ENCODE measurements at regions not wholly inside any gene's neighbourhood (a gene's known extent, or its start where the extent isn't known, plus 50 kb on each side); places are given as distances from the start of the nearest gene placed in this dataset.
"Not testable (repeated sequence)": the region's sequence is repeated elsewhere in the genome, so short reads cannot be mapped to it uniquely, and the experiment has no call there.

GRCh38 chr11:43172477-43172876 is 139.3 kb upstream of the API5 start:
- H3K36me3 Mint-ChIP-seq: no peaks in the 10 kb centered on the region
- DNase-seq (ENCODE audit: extremely low spot score, unreplicated experiment): no peak
- H3K27ac Mint-ChIP-seq: no peak overlapping the region
- H3K4me3 Mint-ChIP-seq: no peak overlapping the region
- TF ChIP-seq CTCF (conservative IDR thresholded peaks at IDR 0.05): no peak
- H3K27me3 Mint-ChIP-seq: no peaks in the 10 kb centered on the region
- H3K9me3 Mint-ChIP-seq: peaks cover 4% of the 10 kb centered on the region
- no peaks in the 10 kb centered on the region for H3K4me1 Mint-ChIP-seq (ENCODE audit: unreplicated experiment)

- H3K36me3 Mint-ChIP-seq: no peaks in the 10 kb centered on the region
- no peaks in the 10 kb centered on the region for H3K27me3 Mint-ChIP-seq
- H3K27ac Mint-ChIP-seq: no peak overlapping the region
- TF ChIP-seq CTCF (conservative IDR thresholded peaks at IDR 0.05): no peak
- no peaks in the 10 kb centered on the region for H3K9me3 Mint-ChIP-seq
- DNase-seq (ENCODE audit: extremely low spot score, unreplicated experiment): no peak
- H3K4me3 Mint-ChIP-seq: no peak overlapping the region
- H3K4me1 Mint-ChIP-seq (ENCODE audit: unreplicated experiment): no peaks in the 10 kb centered on the region
Measured at GRCh38 chr11:43177975-43178374, 133.8 kb upstream of the API5 start.

GRCh38 chr11:43194459-43194858 is 117.3 kb upstream of the API5 start:
- not testable (repeated sequence) for H3K27ac Mint-ChIP-seq; H3K4me3 Mint-ChIP-seq; H3K36me3 Mint-ChIP-seq; H3K27me3 Mint-ChIP-seq; H3K9me3 Mint-ChIP-seq; H3K4me1 Mint-ChIP-seq (ENCODE audit: unreplicated experiment); DNase-seq (ENCODE audit: extremely low spot score, unreplicated experiment)

- Mint-ChIP-seq H3K9me3 (no peaks in the 10 kb centered on the region), H3K4me1 (ENCODE audit: unreplicated experiment) (no peaks in the 10 kb centered on the region), H3K4me3 (no peak overlapping the region), H3K27me3 (no peaks in the 10 kb centered on the region), H3K27ac (no peak overlapping the region), H3K36me3 (no peaks in the 10 kb centered on the region)
- TF ChIP-seq CTCF (conservative IDR thresholded peaks at IDR 0.05): no peak
- DNase-seq (ENCODE audit: extremely low spot score, unreplicated experiment): no peak
Measured at GRCh38 chr11:43197379-43197778, 114.4 kb upstream of the API5 start.

GRCh38 chr11:43200031-43200430 is 111.8 kb upstream of the API5 start:
- no peak overlapping the region for H3K27ac Mint-ChIP-seq
- H3K27me3 Mint-ChIP-seq: no peaks in the 10 kb centered on the region
- TF ChIP-seq CTCF (conservative IDR thresholded peaks at IDR 0.05): no peak

GRCh38 chr11:43212279-43212678 is 99.5 kb upstream of the API5 start:
- Mint-ChIP-seq H3K27me3 (no peaks in the 10 kb centered on the region), H3K9me3 (no peaks in the 10 kb centered on the region), H3K27ac (no peak overlapping the region), H3K36me3 (no peaks in the 10 kb centered on the region), H3K4me3 (no peak overlapping the region), H3K4me1 (ENCODE audit: unreplicated experiment) (no peaks in the 10 kb centered on the region)
- no peak for DNase-seq (ENCODE audit: extremely low spot score, unreplicated experiment)
- no peak for TF ChIP-seq CTCF (conservative IDR thresholded peaks at IDR 0.05)

More at GRCh38 chr11:43200031-43200430, 111.8 kb upstream of the API5 start:
- no peaks in the 10 kb centered on the region for H3K9me3 Mint-ChIP-seq
- DNase-seq (ENCODE audit: extremely low spot score, unreplicated experiment): no peak
- H3K4me1 Mint-ChIP-seq (ENCODE audit: unreplicated experiment): no peaks in the 10 kb centered on the region
- no peak overlapping the region for H3K4me3 Mint-ChIP-seq
- no peaks in the 10 kb centered on the region for H3K36me3 Mint-ChIP-seq
